GM13977 (cell line): ENCODE measurements at regions not wholly inside any gene's neighbourhood (a gene's known extent, or its start where the extent isn't known, plus 50 kb on each side); places are given as distances from the start of the nearest gene placed in this dataset.

Experiments used
- DNase-seq: peaks from one replicate; pipeline ENCODE4 v3.0.0; 2012; ENCODE audit warnings: low spot score
- CTCF ChIP-seq: IDR thresholded peaks from 2 replicates; pipeline ENCODE4 v1.5.1; 2012; ENCODE audit warnings: mild to moderate bottlenecking, control low read depth; ENCODE audit not compliant: insufficient read depth; ENCODE audit errors: extremely low read depth, missing control alignments
- in situ Hi-C: fragments of 300-500 bp; cut with MboI; formaldehyde crosslinking; loops from one replicate; pipeline ENCODE4 v1.12.0; 2022; ENCODE audit warnings: low sequenced_read_pairs, low pct_unique_long_range_greater_than_20kb, mixed read lengths, inconsistent platforms; ENCODE audit not compliant: unreplicated experiment

GRCh38 chr20:58094698-58095097 is 133.8 kb downstream of the ANKRD60 start:
- no peak for DNase-seq
- in situ Hi-C loops: no loop called here
- TF ChIP-seq CTCF: no peak

- in situ Hi-C loops: no loop called here
- no peak for TF ChIP-seq CTCF
- no peak for DNase-seq
Observed at GRCh38 chr20:58094160-58094559, 134.3 kb downstream of the ANKRD60 start.

GRCh38 chr20:58092871-58093270 is 135.6 kb downstream of the ANKRD60 start:
- in situ Hi-C loops: no loop called here
- TF ChIP-seq CTCF: no peak
- no peak for DNase-seq

- in situ Hi-C loops: no loop called here
- no peak for TF ChIP-seq CTCF
- no peak for DNase-seq
Observed at GRCh38 chr20:58092353-58092752, 136.1 kb downstream of the ANKRD60 start.

GRCh38 chr20:58091810-58092209 is 136.6 kb downstream of the ANKRD60 start:
- no peak for TF ChIP-seq CTCF
- in situ Hi-C loops: no loop called here

GRCh38 chr20:58090161-58090560 is 138.3 kb downstream of the ANKRD60 start:
- in situ Hi-C loops: no loop called here
- TF ChIP-seq CTCF: no peak
- no peak for DNase-seq

More at GRCh38 chr20:58091810-58092209, 136.6 kb downstream of the ANKRD60 start:
- no peak for DNase-seq

- in situ Hi-C loops: loop anchor here (10.0 kb wide), 1 partner anchor 434 kb away; no protein-coding TSS in a partner anchor
- no peak for DNase-seq
- TF ChIP-seq CTCF: no peak
Observed at GRCh38 chr20:58088625-58089024, 139.8 kb downstream of the ANKRD60 start.
